HG03045 (cell line): ENCODE measurements at regions not wholly inside any gene's neighbourhood (a gene's known extent, or its start where the extent isn't known, plus 50 kb on each side); places are given as distances from the start of the nearest gene placed in this dataset.
"Not testable (repeated sequence)": the region's sequence is repeated elsewhere in the genome, so short reads cannot be mapped to it uniquely, and the experiment has no call there.

ENCODE experiments used
- ATAC-seq: cut with Tn5 transposase; IDR thresholded peaks from one replicate; pipeline ENCODE4 v1.9.1; 2021; ENCODE audit warnings: mild to moderate bottlenecking, moderate library complexity; ENCODE audit not compliant: unreplicated experiment

DNA sequence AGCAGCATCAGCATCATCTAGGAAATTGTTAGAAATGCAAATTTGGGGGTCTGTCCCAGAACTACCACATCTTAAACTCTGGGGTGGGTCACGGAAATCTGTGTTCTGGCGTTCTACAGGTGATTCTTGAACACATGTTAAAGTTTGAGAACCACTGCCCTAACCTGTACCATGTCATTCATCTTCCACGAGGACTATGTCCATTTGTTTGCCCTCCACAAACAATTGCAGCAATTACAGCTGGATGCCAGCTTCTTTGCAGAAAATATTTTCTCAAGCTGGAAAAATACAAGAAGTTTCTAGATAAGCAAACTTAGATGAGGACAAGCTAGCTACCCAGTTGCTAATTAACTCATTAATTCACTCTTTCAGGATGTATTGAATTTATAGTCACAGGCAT lies 54.1 kb downstream of the MAFB start:
- ATAC-seq, result no peak

DNA sequence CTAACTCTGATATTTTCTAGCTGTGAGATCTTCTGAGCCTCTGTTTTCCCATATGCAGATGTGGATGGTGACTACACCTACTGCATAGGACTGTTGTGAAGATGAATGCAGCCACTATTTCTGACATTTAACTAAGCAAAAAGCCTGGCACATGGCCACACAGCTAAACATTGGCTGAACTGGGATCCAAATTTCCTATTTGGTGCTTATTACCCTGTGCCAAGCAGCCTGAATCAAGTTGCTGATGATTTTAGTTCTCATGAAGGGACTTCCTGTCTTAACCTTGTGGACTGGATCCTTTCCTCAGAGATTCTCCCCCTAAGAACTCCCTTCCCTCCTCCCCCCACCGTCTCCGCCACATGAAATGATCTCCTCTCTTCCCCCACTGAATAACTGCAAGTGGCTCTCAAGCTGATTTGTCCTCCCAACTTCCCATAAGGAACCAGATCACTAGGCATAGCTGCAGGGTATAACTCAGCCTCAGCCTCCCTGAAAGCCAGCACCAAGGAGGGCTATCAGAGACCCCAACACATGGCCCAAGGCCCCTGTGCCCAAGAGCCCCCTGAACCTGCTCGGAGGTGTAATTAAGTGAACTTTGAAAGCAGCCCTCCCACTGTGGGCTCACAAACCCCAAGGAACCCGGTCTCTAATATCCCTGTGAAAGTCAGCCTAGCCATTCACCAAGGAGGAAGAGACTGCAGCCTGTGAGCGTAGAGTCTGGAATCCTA lies 55.7 kb downstream of the MAFB start:
- ATAC-seq, result no peak

- no peak for ATAC-seq
These were observed 56.6 kb downstream of the MAFB start for GRCh38 chr20:40632346-40632976.

DNA sequence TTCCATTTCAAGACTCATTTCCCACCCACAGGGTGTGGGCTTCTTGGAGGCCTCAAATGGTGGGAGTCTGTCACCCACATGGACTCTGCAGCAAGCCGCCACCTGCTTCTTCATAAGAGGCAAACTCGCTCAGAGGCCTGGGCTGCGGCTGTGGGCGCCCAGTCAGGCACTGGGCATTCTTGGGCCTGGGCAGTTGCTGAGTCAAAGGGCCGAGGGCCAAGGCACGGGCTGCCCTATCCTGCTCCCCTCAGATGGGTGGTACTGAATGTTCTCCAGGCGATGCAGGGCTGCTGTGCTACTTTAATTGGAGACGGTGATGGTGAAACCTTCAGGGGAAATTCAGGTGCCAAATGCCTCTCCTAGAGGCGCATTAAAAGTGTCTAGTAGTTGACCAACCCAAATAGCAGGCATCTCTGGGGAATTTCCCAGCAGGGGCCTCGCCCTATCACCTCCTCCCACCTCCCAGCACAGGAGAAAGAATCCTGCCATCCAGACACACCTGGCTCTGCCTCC lies 57.9 kb downstream of the MAFB start:
- no peak for ATAC-seq

DNA sequence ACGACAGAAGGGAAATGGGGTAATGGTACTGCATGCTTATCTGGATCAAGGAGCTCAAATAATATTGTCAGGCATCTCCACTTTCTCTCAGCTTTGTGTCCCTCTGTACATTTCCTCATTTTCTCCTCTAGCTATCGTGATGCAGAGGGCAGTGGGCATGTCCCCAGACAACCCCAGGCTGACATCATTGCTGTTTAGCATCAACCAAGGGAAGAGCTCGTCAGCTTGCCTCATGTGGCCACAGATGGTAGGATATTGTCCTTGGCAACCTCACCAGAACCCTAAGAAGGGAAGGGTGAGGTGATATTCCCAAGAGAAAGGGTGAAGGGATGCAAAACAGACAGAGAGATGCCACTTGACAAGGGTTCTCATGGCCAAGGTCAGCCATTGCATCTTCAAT lies 58.3 kb downstream of the MAFB start:
- no peak for ATAC-seq

DNA sequence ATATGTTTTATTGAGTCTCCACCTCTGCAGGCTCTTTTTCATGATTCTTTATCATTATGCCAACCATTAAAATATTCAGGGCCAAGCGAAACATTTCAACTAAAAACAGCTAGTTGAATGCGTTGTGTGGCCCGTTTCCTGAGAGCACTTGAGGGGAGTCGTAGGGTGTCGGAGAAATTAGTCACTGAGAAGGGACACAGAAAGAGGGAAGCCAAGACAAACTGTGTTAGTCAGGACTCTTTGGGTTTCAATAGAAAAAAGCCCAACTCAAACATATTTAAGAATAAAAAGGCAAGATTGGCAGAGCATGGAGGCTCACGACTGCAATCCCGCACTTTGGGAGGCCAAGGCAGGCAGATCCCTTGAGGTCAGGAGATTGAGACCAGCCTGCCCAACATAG lies 58.9 kb downstream of the MAFB start:
- ATAC-seq, result no peak

GRCh38 chr20:40628877-40629276 lies 60.2 kb downstream of the MAFB start:
- no peak for ATAC-seq

DNA sequence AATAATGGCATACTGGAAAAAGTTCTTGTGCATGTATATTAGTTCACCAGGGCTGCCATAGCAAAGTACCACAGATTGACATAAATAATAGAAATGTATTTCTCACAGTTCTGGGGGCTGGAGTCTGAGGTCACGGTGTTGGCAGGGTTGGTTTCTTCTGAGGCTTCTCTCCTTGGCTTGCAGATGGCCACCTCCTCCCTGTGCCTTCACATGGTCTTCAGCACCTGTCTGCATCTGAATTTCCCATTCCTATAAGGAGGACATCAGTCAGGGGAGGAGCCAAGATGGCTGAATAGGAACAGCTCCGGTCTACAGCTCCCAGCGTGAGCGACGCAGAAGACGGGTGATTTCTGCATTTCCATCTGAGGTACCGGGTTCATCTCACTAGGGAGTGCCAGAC lies 70.0 kb downstream of the MAFB start:
- not testable (repeated sequence) for ATAC-seq

- ATAC-seq, result no peak
These were observed 71.4 kb downstream of the MAFB start for GRCh38 chr20:40617594-40617993.

- ATAC-seq, result no peak
These were observed 76.2 kb downstream of the MAFB start for GRCh38 chr20:40612837-40613236.

DNA sequence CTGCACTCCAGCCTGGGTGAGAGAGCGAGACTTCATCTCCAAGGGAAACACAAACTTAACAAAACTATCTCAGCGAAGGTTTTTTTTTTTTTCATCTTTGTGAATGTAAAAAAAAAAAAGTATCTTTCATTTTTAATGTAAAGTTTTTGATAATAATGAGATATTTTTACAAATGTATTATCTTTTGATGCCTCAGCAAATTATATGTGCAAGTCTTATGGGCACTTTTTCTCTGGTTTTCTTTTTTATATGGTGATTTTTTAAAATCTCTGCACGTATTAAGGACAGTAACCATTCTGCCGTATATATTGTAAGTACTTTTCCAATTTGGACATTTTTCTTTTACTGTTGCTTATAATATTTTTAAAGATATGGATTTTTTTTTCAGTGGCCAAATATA lies 76.8 kb downstream of the MAFB start:
- no peak for ATAC-seq

- no peak for ATAC-seq
These were observed 78.3 kb downstream of the MAFB start for GRCh38 chr20:40610730-40611129.

DNA sequence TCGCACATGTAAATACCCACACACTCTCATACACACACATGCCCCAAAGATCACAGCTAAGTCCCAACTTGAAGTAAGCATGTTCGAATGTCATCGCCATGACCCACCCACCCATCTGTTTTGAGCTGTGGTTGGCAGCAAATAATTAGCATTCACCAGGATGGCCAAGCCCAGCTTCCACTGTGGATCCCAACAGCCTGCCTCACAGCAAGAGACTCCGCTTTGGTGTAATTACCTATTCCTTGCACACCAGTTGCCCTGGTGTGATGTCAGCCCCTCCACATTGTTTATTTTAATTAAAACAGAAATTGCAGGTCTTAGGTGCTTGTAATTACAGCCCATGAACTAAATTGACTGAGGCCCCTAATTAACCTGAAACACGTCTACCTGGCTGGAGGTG lies 81.1 kb downstream of the MAFB start:
- ATAC-seq, result no peak

DNA sequence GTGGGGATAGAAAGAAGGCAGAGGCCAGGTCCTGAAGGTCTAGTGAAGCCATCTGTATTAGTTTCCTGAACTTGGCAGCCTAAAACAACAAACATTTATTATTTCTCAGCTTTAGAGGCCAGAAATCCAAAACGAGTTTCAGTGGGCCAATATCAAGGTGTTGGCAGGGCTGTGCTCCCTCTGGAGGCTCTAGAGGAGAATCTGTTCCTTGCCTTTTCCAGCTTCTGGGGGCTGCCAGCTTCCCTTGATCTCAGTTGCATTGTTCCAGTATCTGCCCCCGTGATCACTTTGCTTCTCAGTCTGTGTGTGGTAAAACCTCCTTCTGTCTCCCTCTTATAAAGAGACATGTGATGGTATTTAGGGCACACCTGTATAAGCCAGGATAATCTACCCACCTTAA lies 82.4 kb downstream of the MAFB start:
- no peak for ATAC-seq

DNA sequence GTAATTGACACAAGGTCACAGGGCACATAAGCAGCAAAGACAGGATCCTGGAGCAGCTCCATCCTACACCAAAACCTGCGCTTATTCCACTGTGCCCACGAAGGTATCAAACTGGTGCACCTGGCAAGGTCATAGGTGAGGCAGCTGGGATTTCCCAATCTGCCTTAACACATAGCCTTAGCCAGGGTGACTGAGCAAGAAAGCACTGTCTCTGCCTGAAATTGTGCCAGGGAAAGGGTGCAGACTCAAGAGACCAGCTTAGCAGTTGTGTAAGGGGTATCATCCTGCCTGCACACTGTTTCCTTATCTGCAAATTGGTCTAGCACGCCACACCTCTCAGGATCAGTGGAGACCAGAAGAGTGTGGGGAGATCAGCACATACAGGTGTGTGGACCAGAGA lies 82.8 kb downstream of the MAFB start:
- no peak for ATAC-seq

DNA sequence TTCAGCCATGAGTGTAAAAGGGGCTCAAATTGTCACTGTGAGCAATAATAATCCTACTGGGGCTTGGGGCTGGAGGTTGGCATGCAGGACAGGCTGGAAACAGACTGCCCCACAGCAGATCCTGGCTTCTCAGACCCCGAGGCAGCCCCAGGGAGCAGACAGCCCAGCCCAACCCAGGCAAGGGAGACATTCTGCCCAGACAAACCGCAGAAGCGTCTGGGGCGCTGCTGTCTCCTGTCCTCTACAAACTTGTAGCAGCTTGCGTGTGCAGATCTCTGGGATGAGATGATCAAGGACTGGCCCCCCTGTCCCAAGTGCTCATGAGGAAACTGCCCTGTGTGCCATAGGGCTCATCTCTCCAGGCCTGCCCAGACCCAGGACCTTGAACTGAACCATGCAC lies 84.6 kb downstream of the MAFB start:
- no peak for ATAC-seq

- ATAC-seq, result no peak
These were observed 85.9 kb downstream of the MAFB start for GRCh38 chr20:40603057-40603651.

- ATAC-seq, result no peak
These were observed 86.7 kb downstream of the MAFB start for GRCh38 chr20:40602381-40602780.

GRCh38 chr20:40600441-40601219 lies 88.4 kb downstream of the MAFB start:
- ATAC-seq, result no peak

DNA sequence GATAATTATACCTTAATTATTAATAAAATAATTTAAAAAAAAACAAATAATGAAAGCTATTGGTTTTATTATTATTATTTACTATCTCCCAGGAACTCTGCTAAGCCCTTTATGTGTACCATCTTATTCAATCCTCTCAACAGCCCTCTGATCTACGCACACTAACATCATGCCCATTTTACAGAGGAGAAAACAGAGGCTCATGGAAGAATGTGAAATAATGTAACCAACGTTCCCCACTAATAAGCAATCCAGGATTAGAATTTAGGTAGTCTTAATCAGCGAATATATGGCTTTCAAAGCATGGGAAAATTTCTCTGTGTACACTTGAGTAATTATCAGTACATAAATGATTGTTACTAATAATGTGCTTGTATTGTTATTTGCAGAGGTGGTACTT lies 89.0 kb downstream of the MAFB start:
- ATAC-seq, result no peak

DNA sequence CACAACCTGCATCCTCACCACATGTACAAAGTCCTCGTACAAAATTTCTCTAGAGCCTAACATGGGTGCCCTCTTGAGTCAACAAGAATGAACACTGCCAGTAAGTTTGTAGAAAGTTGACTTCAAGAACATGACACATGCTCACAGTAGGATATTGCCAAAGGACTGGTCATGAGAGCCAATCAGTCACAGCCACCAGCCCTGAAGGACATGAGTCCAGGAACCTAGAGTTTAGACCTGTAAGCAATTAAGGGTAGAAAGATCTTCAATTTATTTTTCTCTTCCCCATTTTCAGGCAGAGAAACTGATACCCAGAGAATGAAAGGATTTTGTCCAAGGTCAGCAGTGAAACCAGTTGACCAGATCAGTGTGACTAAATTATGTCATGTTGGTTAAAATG lies 96.1 kb downstream of the MAFB start:
- ATAC-seq, result no peak
